ENCODE measurements at regions not wholly inside any gene's neighbourhood (a gene's known extent, or its start where the extent isn't known, plus 50 kb on each side); places are given as distances from the start of the nearest gene placed in this dataset.

DNA sequence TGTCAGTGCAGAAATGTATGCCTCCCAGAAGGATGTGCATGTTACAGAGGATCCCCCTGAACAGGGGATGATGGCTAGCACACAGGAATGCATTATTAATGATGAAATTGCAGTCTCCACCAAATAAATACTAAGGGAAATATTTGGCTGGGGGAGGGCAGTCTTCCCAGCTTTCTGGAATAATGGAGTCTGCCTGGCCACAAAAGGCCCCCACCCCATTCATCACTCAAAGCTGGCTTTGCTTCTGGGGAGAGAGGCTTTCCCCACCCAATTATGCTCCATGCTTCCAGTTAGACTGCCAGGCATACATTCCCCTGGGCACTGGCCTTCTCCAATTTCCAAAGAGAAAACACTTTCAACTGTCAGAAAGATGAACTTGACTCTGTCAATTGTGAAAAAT is 302.7 kb downstream of the SIPA1L2 start:
- TF ChIP-seq FOXA1 (IDR thresholded peaks at IDR 0.05) (no peak), ARNT (IDR thresholded peaks at IDR 0.05) (no peak), TARDBP (IDR thresholded peaks at IDR 0.05) (no peak), FOXM1 (IDR thresholded peaks at IDR 0.05; ENCODE audit: borderline replicate concordance) (no peak), SP1 (IDR thresholded peaks at IDR 0.05) (no peak), BHLHE40 (IDR thresholded peaks at IDR 0.05; ENCODE audit: borderline replicate concordance) (no peak), PKNOX1 (IDR thresholded peaks at IDR 0.05) (no peak), ZNF384 (IDR thresholded peaks at IDR 0.05) (no peak), HDGF (IDR thresholded peaks at IDR 0.05; ENCODE audit: borderline replicate concordance) (no peak)
